GM19463 (cell line): ENCODE measurements at regions not wholly inside any gene's neighbourhood (a gene's known extent, or its start where the extent isn't known, plus 50 kb on each side); places are given as distances from the start of the nearest gene placed in this dataset.
"Not testable (repeated sequence)": the region's sequence is repeated elsewhere in the genome, so short reads cannot be mapped to it uniquely, and the experiment has no call there.

Source experiments
- ATAC-seq: cut with Tn5 transposase; IDR thresholded peaks from one replicate; pipeline ENCODE4 v1.9.1; 2021; ENCODE audit warnings: mild to moderate bottlenecking, moderate library complexity; ENCODE audit not compliant: unreplicated experiment

DNA sequence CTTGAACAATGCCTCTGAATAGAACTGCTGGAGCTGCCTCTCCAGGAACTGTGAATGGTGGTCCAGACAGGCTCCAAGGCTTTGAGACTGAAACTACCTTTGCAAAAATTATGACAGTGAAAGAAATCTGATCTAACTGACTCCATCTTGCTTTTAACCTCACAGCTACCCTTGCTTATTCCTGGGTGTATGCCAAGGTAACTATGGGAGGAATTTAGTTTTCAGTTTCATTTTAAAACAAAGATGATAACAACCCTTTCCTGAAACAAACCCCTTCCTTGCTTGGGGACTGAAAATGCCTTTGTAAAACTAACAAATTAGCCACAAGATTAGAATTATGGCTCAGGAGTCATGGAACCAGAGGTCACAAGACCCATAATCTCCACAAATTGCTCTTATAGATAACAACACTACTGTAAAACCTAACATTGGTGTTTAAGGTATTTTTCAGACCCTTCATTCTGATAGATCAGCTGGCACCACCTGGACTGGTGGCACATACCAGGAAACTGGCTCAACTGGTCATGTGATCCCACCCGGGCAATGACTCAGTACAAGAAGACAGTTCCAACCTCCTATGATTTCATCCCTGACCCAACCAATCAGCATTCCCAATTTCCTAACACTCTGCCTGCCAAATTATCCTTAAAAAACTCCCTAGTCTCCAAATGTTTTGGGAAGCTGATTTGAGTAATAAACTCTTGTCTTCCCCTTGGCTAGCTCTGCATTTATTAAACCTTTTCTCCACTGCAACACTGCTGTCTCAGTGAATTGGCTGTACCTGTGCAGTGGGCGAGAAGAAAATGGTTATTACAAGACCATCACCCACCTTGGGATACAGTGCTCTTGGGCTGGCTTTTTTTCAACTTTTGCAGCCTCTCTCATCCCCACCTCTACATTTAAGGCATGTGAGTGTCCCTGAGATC is 608.1 kb downstream of the TYW1 start:
- ATAC-seq: no peak

DNA sequence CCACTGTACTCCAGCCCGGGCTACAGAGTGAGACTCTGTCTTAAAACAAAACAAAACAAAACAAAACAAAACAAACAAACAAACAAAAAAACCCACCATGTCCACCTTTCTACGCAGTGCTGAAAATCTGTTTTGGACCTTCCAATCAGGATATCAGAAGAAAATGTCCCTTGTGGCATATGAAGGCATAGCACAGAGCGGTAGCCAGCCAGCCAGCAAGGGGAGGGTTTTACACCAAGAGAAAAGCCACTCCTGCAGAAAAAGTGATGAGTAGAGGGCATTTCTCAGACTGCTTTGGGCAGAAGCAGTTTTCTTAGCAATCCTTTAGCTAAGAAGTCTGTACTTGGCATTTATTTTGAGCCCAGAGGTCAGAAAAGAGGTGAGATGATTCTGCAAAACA is 612.2 kb downstream of the TYW1 start:
- no peak for ATAC-seq

DNA sequence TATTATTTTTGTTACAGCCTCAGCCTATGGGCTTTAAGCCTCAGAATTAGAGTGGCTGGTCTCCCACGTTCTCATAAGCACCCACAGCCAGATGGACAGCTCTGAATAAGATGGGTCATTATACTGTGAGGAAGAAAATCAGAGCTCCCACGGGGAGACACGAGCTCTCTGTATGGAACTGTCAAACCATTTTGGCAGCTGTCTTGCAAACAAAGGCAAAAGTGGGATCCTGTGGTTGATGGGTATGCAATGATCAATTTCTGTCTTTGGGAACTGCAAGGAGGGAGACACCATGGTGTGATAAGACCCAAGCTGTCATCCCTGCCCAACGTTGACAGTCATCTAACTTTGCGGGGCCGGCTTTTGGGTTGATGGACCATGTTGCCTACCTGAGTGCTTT is 614.3 kb downstream of the TYW1 start:
- ATAC-seq: no peak

DNA sequence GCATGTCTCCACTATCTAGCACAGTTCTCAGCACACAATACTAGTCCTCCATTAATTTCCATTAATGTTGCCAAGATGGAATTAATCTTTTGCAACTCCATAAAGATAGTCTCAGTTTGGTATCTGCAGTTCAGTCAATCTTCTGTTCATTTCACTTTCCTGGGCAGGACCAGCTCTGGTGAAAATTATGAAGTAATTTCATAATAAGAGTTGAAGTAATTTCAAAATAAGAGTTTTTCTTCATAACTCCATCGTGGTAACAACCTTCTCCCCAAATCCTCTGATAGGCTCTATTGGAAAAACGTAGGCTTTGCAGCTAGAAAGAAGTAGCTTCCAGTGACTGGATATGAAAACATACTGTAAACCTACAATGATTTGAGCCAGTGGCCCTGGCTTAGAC is 618.2 kb downstream of the TYW1 start:
- no peak for ATAC-seq

DNA sequence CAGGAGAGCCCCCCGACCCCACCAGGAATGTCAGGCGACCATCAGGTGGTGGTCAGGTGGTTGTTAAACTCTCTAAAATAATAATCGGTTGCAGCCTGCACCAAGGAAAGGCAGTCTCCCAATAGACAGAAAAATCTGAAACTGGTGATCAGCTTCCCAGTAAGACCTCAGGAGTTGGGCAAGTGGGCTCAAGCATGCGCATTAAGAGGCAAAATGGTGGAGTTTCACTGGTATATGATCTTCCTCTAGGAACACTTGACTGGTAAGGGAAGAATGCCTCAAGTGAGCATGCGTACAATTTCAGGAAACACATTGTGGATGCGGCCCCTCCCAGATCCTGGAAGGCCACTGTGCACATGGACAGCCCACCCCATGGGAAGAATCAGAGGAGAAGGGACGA is 619.9 kb downstream of the TYW1 start:
- no peak for ATAC-seq

DNA sequence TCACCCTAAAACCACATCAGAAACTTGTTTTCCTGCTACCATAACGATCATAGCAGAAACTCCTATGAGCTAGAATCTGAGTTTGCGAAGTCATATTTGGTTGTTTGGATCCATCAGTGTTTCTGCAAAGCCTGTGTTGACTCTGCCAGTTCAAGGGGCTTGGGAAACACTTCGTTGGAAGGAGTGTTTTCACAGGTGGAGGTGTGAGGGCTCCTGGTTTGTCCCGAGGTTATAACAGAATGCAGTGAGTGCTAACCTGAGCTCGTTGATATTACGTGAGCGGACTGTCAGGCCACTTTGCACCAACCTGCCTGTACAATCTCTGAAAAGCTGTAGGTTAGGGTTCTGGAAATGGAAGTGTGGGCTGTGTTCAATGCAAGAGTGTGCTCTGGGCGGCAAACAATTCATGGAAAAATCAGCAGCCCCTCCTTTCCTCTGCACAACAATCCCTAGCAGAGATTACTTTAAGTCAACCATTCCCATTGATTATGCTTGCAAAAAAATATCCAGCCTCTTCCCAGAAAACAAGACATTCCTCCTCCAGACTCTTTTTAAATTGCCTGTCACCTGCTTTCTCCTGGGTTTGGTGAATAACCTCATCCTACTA is 622.0 kb downstream of the TYW1 start:
- no peak for ATAC-seq

DNA sequence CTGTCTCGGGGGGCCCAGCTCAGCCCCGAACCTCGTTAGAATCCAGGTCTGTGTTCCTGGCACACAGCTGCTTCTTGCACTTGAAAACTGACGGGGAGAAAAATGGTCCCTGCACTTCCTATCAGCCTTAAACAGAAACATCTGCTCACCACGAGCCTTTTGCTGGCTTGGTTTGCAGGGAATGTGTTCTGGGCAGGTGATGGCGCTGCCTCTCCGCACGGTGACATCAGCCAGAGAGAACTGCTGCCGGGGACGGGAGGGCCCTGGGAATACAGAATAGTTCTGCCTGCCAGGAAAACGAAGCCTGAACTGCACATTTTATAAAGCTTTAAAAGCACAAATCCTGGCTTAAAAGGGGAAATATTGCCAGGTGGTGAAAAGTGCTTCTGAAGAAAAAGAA is 622.5 kb downstream of the TYW1 start:
- no peak for ATAC-seq

DNA sequence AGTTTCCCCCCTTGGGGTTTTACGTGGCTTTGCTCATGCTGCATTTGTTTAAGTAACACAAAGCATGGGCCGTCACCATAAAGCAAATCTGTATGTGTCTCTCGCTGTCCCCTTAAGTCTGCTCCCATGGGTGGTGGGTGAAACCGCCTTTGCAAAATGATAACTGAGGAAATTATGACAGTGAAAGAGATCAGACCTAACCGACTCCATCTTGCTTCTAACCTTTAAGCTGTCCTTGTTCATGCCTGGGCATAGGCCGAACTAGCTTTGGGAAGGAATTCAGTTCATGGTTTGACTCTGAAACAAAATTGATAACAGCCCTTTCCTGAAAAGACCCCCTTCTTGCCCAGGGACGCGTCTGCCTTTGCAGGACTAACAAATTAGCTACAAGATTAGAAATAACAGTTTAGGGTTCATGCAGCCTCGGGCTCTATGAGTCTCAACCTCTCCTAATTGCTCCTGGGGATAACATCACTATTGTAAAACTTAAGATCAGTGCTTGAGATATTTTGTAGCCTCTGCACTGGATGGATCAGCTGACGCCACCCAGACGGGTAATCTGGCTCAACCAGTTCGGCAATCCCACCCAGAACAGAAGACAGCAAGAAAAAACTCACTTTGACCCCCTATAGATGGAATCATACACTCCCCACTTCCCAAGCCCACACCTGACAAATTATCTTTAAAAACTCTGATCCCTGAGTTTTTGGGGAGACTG is 623.7 kb downstream of the TYW1 start:
- no peak for ATAC-seq

DNA sequence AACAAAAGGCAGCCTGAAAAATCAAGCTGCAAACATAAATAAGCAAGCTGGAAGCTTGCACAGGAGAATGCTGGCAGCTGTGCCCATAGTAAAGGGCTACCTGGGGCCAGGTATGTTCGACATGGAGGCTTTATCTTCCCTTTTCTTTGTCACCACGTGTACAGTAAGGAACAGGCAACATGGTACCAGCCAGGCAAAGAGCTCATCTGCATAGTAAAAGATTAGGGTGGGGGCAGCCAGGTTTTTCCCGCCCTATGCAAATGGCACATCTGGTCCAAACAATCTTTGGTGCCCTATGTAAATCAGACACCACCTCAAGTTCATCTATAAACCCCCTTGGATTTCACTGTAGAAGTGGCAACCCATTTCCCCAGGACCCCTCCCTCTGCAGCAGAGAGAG is 625.1 kb downstream of the TYW1 start:
- ATAC-seq: no peak

DNA sequence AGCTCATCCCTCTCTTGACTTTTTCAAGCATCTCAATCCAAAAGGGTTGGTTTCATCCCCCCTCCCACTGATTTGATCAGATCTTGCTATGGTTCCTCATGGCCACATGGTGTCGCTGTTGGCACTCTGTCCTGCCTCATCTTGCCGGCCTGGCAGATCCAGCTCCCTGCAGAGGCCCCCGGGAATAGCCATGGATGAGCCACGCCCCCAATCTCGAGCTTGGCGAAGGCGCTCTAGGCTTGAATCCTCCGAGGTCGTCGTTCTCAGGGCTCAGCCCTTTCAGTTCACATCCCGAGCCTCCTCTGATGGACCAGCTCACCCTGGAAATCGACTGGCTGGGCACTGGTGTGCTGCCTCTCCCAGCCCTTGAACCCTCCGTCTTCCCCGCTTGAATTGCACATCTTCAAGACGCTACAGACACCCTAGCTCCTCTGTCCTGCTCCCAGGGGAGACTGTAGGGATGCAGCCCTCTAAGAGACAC is 628.7 kb downstream of the TYW1 start:
- no peak for ATAC-seq

DNA sequence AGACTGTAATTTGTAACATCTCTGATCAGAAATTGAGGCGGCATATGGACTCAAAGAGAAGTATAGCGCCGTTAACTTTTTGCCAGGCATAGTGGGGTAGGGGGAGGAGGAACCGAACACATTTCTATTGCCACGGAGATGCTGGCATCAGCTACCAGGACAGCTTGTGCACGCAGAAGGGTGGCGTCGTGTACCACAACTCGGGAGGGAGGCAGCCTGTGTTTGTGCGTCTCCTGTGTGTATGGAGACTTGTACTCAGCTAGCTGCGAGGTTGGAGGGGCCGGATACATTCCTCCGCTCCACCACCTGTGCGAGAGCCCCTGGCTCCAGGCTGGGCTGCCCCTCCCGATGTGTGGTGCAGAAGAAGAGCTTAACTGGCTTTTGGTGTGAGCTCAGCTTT is 634.8 kb downstream of the TYW1 start:
- ATAC-seq: no peak

DNA sequence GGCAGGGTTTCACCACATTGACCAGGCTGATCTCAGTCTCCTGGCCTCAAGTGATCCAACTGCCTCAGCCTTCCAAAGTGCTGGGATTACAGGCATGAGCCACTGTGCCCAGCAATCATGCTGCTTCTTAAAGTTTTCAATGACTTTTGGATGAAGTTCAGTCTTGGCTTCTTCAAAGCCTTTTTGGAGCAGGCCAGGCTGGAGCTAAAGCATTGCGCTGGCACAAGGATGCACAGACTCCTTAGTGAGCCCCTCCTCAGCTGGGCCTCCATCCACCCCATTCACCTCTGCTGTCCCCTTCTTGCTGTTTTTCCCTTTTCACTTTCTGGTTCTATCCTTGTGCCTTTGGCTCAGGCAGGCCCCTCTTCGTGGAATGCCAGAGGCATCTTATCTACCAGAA is 638.6 kb downstream of the TYW1 start:
- ATAC-seq: no peak

DNA sequence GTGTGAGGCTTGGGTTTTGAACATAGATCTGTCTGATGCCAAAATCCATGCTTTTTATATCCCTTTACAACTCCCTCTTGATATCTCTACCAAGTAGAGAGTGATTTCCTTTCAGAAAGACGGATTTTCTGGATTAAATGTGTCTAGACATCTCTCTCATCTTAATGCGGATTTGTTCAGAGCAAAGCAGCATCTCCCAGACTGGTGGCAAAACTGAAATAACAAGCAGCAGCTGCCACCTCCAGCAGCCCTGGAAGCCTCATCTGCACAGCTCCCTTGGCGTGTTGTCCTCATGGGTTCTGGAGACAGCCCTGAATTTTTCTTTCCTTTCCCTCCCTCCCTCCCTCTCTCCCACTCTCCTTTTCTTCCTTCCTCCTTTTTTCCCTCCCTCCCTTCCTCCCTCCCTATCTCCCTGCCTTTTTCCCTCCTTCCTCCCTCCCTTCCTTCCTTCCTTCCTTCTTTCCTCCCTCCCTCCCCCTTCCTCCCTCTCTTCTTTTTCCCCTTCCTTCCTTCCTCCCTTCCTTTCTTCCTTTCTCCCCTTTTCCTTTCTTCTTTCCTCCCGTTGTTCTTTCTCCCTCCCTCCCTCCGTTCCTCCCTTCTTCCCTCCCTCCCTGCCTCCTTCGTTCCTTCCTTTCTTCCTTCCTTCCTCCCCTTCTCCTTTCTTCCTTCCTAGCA is 639.9 kb downstream of the TYW1 start:
- ATAC-seq: no peak

DNA sequence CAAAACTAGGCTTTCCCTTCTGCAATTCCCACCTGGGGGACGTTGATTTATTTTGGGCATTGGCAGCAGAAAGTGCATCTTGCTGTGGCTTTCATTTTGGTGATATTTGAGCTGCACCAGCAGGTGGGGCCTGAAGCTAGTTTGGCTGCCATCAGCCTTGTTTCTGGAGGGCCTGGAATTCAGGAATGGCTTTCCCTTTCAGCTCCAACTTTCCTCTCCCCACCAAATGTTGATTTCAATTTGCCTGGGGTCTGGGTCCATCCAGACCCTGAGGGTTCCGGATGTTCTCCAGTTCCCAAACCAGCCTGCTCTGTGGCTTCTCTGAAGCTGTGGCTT is 640.4 kb downstream of the TYW1 start:
- no peak for ATAC-seq

DNA sequence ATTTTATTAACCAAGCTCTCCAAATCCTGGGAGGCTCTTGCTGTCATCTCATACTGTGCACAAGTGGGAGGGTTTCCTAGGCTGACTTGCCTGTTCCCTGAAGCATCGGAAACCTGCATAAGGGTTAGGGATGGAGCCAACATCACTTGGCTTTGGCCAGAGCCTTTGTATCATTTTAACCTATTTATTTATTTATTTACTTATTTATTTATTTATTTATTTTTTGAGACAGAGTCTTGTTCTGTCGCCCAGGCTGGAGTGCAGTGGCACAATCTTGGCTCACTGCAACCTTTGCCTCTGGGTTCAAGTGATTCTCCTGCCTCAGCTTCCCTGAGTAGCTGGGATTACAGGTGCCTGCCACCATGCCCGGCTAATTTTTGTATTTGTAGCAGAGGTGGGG is 645.9 kb downstream of the TYW1 start:
- not testable (repeated sequence) for ATAC-seq

DNA sequence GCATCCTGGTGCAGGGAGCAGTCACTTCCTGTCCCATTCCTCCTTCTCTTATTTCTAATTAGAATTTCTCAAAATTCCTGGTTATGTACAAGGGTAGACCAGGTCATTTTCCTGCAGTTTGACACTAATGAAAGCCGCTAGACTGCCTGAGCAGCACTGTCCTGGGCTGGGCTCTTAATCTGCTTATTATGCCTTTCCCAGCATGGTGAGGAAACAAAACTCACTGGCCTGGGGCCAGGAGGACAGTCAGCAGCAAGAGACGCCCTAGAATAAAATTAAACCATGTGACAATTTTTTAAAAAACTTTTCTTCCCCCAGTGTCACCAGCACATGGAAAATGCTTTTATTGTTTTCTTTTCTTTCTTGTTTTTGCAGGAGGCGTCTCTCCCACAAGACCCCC is 647.5 kb downstream of the TYW1 start:
- ATAC-seq: no peak

DNA sequence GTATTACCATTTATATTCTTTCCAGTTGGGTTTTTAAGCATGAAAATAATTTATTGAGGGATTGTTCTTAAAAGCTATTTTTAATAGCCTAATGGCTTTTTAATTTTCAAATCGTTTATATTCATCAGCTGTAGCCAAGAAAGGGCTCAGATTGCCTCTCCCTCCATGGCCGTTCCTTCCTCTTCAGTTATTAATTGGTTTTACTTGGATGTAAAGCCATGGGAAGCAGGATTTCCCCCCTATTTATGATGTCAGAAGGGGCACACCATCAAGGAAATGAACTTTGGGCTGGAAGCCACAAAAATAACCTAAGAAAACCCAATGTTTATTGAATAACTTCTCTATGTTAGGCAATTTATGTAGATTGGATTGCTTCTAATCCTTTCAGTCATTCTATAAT is 656.3 kb downstream of the TYW1 start:
- ATAC-seq: no peak

DNA sequence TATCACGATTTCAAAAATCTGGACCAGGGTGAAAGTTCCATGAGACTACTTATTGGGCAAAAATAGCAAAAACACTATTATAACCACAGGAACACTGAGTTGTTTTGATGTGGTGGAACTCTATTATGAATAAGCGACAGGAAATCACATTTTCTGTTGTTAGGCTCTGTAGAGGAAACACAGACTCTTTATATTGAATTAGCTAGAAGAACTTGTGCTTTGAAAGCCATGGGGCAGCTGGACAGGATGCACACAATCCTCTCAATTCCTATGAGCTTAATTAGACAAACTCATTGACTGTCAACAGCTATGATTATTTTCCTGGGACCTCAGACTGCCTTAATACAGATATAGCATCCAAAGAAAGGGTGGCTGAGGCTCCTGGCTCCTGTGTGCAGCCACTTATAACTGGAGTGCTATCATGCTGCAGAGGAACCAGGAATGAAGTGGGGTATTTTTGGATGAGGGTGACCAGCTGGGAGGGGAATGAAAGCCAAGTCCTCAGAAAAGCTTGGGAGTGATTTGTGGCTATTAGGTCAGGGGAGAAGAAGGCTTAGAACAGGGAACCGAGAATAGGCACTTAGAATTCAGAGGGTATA is 657.3 kb downstream of the TYW1 start:
- ATAC-seq: no peak

DNA sequence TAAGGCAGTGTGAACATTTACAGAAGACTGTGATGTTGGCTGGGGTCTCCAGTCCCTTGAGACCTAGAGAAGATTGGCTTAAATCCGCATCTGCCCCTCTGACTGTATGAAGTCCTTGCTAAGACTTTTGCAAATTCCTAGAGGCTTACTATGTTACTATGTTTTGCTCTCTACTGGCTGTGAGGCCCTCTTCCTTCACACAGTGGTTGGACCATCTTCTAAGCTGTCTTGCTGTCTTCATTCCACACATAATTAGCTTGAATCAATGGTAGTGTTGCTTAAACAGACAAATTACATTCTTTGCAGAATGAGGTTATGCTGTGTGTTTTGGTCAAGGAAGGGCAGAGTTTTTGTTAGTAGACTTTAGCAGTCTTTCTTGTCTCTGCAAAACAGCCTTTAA is 658.0 kb downstream of the TYW1 start:
- ATAC-seq: no peak

DNA sequence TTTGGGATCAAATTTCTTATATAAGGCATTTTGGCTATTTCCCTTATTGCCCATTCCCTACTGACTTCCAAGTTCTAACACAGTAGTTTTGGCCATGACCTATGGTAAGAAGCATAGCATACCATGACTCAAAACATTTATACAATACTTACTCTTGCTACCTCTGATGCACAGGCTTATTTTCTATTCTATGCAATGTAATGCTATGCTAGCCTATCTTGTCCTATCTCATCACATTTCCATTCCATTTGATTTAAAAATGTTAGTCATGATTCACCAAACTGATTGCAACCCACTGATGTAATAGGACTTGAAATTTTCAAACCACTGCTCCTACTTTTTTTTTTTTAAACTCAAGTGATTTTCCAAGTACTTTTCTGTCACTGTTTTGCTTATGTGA is 658.5 kb downstream of the TYW1 start:
- no peak for ATAC-seq

DNA sequence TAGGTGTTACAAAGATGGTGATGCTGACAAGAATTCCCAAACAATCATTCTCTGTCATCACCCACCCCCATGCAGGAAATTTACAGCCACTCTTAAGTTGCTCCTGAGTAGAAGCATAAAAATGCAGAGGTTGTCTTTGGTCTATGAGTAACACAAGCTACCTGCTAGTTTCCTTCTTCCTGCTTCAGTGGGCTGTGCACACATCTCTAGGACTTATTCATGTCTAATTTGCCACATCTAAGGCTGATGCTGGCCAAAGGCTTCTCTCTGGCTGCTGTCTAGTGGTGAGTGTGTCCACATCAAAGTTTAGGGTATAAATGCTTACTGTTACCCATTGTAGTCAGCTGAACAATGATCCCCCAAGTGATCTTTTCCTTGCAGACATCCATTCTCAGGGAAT is 662.5 kb downstream of the TYW1 start:
- ATAC-seq: no peak
